ENCODE measurements at regions not wholly inside any gene's neighbourhood (a gene's known extent, or its start where the extent isn't known, plus 50 kb on each side); places are given as distances from the start of the nearest gene placed in this dataset.

DNA sequence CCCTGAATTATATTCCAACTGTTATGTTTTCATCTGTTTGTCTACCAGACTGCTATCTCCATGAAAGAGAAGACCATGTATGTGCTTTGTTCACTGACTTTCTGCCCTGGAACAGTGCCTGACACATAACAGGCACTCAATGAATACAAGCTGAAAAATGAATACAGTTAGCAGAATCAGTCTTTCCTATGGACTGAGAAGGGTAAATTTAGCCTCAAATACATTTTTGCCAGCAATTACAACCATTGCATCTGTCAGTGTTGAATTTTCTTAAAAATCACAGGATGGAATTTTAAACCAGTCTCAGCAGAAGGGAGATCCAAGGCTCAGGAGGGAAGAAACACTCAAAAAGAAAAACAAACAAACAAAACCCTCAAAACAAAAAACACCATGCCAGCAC lies 1018.1 kb downstream of the XPNPEP1 start:
- no peak for ATAC-seq

DNA sequence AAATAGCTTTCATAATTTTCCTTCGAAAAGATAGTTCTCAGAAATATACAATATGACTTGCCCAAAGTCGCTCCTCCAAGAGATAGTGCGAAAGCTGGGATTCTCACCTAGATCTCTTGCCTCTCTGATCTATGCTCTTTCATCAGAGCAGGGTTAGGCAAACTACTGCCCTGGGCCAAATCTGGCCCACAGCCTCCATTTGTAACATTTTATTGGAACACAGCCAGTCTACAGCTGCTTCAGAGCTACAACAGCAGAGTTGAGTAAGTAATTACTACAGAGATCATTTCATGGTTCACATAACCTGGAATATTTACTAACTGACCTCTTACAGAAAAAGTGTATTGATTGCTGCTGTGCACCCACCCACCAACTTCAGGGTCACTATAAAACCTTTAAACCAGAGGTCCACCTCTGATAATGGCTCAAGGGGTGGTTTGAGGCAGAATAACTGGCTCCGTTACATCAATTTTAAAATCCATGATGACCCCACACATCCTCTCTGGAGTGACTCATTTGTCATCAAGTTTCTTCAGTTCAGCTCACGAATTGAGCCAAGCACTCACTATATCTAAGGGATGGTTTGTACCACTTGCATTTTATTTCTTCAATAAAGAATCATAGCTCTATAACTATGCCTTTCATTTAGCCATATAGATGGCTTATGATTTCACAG lies 1019.0 kb downstream of the XPNPEP1 start:
- no peaks in the 10 kb centered on the region for H3K9me3 ChIP-seq
- DNase-seq (no peak), ATAC-seq (no peak)
- H3K4me1 ChIP-seq (ENCODE audit: low read depth): no peaks in the 10 kb centered on the region
- H3K4me3 ChIP-seq: no peak overlapping the region
- intact Hi-C loops (cut with DNase I, micrococcal nuclease): no loop called here
- TF ChIP-seq, protein P1, sequence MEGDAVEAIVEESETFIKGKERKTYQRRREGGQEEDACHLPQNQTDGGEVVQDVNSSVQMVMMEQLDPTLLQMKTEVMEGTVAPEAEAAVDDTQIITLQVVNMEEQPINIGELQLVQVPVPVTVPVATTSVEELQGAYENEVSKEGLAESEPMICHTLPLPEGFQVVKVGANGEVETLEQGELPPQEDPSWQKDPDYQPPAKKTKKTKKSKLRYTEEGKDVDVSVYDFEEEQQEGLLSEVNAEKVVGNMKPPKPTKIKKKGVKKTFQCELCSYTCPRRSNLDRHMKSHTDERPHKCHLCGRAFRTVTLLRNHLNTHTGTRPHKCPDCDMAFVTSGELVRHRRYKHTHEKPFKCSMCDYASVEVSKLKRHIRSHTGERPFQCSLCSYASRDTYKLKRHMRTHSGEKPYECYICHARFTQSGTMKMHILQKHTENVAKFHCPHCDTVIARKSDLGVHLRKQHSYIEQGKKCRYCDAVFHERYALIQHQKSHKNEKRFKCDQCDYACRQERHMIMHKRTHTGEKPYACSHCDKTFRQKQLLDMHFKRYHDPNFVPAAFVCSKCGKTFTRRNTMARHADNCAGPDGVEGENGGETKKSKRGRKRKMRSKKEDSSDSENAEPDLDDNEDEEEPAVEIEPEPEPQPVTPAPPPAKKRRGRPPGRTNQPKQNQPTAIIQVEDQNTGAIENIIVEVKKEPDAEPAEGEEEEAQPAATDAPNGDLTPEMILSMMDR (IDR thresholded peaks at IDR 0.05): no peak
- H3K36me3 ChIP-seq (ENCODE audit: low read depth): no peaks in the 10 kb centered on the region

More for the DNA sequence above, 1018.1 kb downstream of the XPNPEP1 start:
- Histone ChIP-seq H3K36me3 (ENCODE audit: low read depth) (no peaks in the 10 kb centered on the region), H3K9me3 (no peaks in the 10 kb centered on the region), H3K4me1 (ENCODE audit: low read depth) (no peaks in the 10 kb centered on the region), H3K4me3 (no peak overlapping the region)
- no peak for DNase-seq
- TF ChIP-seq, protein P1 (IDR thresholded peaks at IDR 0.05): no peak
- intact Hi-C loops (cut with DNase I, micrococcal nuclease): no loop called here

DNA sequence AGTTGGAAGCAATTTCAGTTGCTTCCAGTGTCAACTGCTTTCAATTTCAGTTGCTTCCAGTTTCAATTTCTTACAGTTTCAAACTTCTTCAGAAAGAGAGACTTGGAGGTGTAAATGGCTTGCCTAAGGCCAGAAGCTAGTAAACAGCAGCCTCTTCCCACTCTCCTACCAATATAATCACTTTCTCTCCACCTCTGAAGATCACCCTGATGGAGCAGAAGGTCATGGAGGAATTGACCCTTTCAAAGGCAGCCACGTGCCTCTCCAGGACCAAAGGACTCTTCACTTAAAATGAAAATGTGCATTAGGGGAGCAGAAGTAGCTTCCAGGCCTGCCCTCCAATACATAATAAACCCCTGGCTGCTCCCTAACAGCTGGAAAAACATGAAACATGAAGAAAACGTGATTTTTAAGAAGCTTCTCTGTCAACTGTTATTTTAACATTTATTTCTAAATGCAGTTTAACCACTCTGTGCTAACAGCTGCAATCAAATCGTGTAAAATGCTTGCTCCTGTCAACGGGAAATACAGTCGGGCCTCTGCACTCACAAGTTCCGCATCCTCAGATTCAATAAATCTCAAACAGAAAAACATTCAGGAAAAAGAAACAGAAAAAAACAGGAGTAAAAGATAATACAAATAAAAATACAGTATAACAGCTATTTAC lies 1020.6 kb downstream of the XPNPEP1 start:
- Histone ChIP-seq H3K36me3 (ENCODE audit: low read depth) (no peaks in the 10 kb centered on the region), H3K9me3 (no peaks in the 10 kb centered on the region), H3K4me3 (no peak overlapping the region), H3K4me1 (ENCODE audit: low read depth) (no peaks in the 10 kb centered on the region)
- no peak for DNase-seq
- ATAC-seq: no peak
- intact Hi-C loops (cut with DNase I, micrococcal nuclease): no loop called here
- TF ChIP-seq, protein P1 (IDR thresholded peaks at IDR 0.05): no peak

DNA sequence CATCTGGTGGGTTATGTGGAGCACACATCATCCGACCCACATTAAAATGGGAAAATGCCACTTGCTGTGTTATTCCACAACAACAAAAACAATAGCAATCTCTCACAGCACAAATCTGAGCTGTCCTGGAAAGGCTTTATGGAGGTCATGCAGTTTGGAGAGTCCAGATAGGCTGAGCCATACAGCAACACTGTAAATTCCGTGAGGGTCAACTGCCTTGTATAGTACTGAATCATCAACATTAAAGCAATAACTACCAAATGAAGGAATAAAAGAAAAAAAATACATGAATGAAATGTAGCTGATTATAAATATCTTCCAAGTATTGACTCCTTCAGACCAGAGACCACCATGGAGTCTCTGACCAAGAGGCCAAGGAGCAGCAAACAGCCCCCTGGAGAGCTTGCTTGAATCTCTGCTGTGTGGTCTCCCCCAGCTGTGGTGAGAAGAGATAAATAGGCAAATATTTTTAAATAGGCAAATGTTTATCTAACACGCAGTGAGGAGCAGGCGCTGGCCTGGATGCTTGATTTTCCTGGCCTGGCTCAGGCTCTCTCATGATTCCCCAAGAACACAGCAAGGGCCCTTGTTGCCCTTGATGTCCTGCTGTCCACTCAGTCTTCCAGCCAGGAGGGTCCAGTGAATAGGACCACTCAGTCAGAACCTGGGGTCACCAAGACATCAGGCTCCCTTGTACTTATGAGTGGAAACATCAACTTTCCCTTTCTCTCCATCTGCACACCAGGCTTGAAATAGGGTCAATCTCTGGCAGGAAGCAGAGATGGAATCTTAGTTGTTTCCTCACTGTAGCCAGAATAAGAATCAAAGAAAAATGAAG lies 1021.3 kb downstream of the XPNPEP1 start:
- Histone ChIP-seq H3K36me3 (ENCODE audit: low read depth) (no peaks in the 10 kb centered on the region), H3K9me3 (no peaks in the 10 kb centered on the region), H3K4me1 (ENCODE audit: low read depth) (no peaks in the 10 kb centered on the region), H3K4me3 (no peak overlapping the region)
- no peak for DNase-seq
- TF ChIP-seq, protein P1 (IDR thresholded peaks at IDR 0.05): no peak
- ATAC-seq: no peak
- intact Hi-C loops (cut with DNase I, micrococcal nuclease): no loop called here

DNA sequence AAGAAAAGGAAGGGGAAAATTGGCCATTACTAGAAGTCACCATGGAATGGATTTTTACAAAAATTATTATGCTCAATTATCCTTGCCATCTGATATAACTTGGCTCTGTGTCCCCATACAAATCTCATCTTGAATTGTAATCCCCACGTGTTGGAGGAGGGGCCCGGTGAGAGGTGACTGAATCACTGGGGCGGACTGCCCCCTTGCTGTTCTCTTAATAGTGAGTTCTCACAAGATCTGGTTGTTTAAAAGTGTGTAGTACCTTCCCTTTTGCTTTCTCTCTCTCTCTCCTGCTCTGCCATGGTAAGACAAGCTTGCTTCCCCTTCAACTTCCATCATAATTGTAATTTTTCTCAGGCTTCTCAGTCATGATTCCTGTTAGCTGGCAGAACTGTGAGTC lies 1023.6 kb downstream of the XPNPEP1 start:
- Histone ChIP-seq H3K4me3 (no peak overlapping the region), H3K9me3 (no peaks in the 10 kb centered on the region), H3K4me1 (ENCODE audit: low read depth) (no peaks in the 10 kb centered on the region), H3K36me3 (ENCODE audit: low read depth) (no peaks in the 10 kb centered on the region)
- TF ChIP-seq, protein P1 (IDR thresholded peaks at IDR 0.05): no peak
- intact Hi-C loops (cut with DNase I, micrococcal nuclease): no loop called here
- DNase-seq (no peak), ATAC-seq (no peak)

Measured in mucosa of descending colon (tissue), 3 donors.